HFFc6 (cell line): ENCODE measurements at regions not wholly inside any gene's neighbourhood (a gene's known extent, or its start where the extent isn't known, plus 50 kb on each side); places are given as distances from the start of the nearest gene placed in this dataset.

ENCODE experiments used
- DNase-seq: peaks from one replicate; pipeline ENCODE4 v3.0.0-alpha.2; 2018
- H3K27ac Mint-ChIP-seq: 2 replicates; pipeline ENCODE4 v1.8.0; 2020; ENCODE audit warnings: mild to moderate bottlenecking, mixed read lengths
- H3K27me3 Mint-ChIP-seq: 2 replicates; pipeline ENCODE4 v1.8.0; 2021; ENCODE audit warnings: mild to moderate bottlenecking, moderate library complexity, mixed read lengths; ENCODE audit not compliant: insufficient read depth
- H3K36me3 Mint-ChIP-seq: 2 replicates; pipeline ENCODE4 v1.8.0; 2021; ENCODE audit warnings: low read depth, mixed read lengths
- H3K4me1 Mint-ChIP-seq: 2 replicates; pipeline ENCODE4 v1.8.0; 2020; ENCODE audit warnings: low read depth, mixed read lengths
- H3K4me3 Mint-ChIP-seq: 2 replicates; pipeline ENCODE4 v1.8.0; 2020; ENCODE audit warnings: mild to moderate bottlenecking, moderate library complexity, mixed read lengths
- H3K9me3 Mint-ChIP-seq: 2 replicates; pipeline ENCODE4 v1.8.0; 2020; ENCODE audit warnings: mild to moderate bottlenecking, mixed read lengths
- CTCF ChIP-seq: fragments of 200-600 bp; sonication (generic); IDR thresholded peaks from 2 replicates; pipeline ENCODE4 v1.5.0; 2021; ENCODE audit warnings: antibody characterized with exemption, mild to moderate bottlenecking

- no peak overlapping the region for H3K27ac Mint-ChIP-seq
- H3K4me1 Mint-ChIP-seq: no peaks in the 10 kb centered on the region
- DNase-seq: no peak
- no peak overlapping the region for H3K4me3 Mint-ChIP-seq
- peaks cover 12% of the 10 kb centered on the region for H3K36me3 Mint-ChIP-seq
- peaks cover 74% of the 10 kb centered on the region for H3K9me3 Mint-ChIP-seq
- no peaks in the 10 kb centered on the region for H3K27me3 Mint-ChIP-seq
- TF ChIP-seq CTCF: no peak
These were observed 624.8 kb upstream of the NOVA1 start for GRCh38 chr14:27222671-27223070.

- Mint-ChIP-seq H3K9me3 (peaks cover 69% of the 10 kb centered on the region), H3K4me1 (no peaks in the 10 kb centered on the region), H3K36me3 (peaks cover 12% of the 10 kb centered on the region), H3K27me3 (no peaks in the 10 kb centered on the region), H3K27ac (no peak overlapping the region), H3K4me3 (no peak overlapping the region)
- DNase-seq: no peak
- no peak for TF ChIP-seq CTCF
These were observed 626.1 kb upstream of the NOVA1 start for GRCh38 chr14:27223906-27224305.

GRCh38 chr14:27228053-27228452, 630.2 kb upstream of the NOVA1 start:
- Mint-ChIP-seq H3K4me3 (no peak overlapping the region), H3K4me1 (no peaks in the 10 kb centered on the region), H3K9me3 (peaks cover 51% of the 10 kb centered on the region), H3K27ac (no peak overlapping the region), H3K27me3 (no peaks in the 10 kb centered on the region), H3K36me3 (no peaks in the 10 kb centered on the region; the same call in 1 of the 2 replicates)
- no peak for DNase-seq
- no peak for TF ChIP-seq CTCF

- DNase-seq: no peak
- Mint-ChIP-seq H3K27ac (no peak overlapping the region), H3K36me3 (no peaks in the 10 kb centered on the region; the same call in 1 of the 2 replicates), H3K4me1 (no peaks in the 10 kb centered on the region), H3K4me3 (no peak overlapping the region), H3K9me3 (peaks cover 53% of the 10 kb centered on the region), H3K27me3 (no peaks in the 10 kb centered on the region; the same call in 1 of the 2 replicates)
- no peak for TF ChIP-seq CTCF
These were observed 636.5 kb upstream of the NOVA1 start for GRCh38 chr14:27234331-27234730.

- Mint-ChIP-seq H3K27me3 (no peaks in the 10 kb centered on the region; the same call in 1 of the 2 replicates), H3K36me3 (no peaks in the 10 kb centered on the region; the same call in 1 of the 2 replicates), H3K4me1 (no peaks in the 10 kb centered on the region), H3K9me3 (peaks cover 49% of the 10 kb centered on the region), H3K27ac (no peak overlapping the region), H3K4me3 (no peak overlapping the region)
- DNase-seq: no peak
- no peak for TF ChIP-seq CTCF
These were observed 638.8 kb upstream of the NOVA1 start for GRCh38 chr14:27236601-27237000.

GRCh38 chr14:27242874-27243273, 645.0 kb upstream of the NOVA1 start:
- Mint-ChIP-seq H3K27ac (no peak overlapping the region), H3K4me1 (no peaks in the 10 kb centered on the region), H3K9me3 (peaks cover 52% of the 10 kb centered on the region), H3K27me3 (peaks cover 2% of the 10 kb centered on the region; the same call in 1 of the 2 replicates), H3K36me3 (no peaks in the 10 kb centered on the region), H3K4me3 (no peak overlapping the region)
- no peak for DNase-seq
- no peak for TF ChIP-seq CTCF
